Fibroblast of skin of back (primary cell): ENCODE measurements at regions not wholly inside any gene's neighbourhood (a gene's known extent, or its start where the extent isn't known, plus 50 kb on each side); places are given as distances from the start of the nearest gene placed in this dataset.

Experiments
- DNase-seq: peaks from one replicate; pipeline ENCODE4 v3.0.0-alpha.2; 2013

DNA sequence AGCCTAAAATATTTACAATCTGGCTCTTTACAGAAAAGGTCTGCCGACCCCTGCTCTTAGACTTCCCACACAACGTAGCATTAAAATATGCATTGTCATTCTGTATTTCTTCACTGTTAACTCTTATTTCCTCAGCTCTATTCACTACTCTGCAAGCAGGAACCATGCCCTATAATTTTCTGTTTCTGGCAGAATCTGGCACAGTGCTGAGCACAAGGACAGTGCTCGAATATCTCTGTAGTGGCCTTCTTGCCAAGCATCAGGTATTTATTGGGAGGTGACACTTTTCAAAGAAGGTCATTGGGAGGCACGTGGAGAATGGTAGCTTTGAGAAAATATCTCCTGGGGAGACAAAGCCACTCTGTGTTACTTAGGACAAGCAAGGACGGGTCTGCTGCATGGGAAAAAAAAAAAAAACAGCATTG, 77.9 kb downstream of the PSMG1 start:
- DNase-seq = no peak

DNA sequence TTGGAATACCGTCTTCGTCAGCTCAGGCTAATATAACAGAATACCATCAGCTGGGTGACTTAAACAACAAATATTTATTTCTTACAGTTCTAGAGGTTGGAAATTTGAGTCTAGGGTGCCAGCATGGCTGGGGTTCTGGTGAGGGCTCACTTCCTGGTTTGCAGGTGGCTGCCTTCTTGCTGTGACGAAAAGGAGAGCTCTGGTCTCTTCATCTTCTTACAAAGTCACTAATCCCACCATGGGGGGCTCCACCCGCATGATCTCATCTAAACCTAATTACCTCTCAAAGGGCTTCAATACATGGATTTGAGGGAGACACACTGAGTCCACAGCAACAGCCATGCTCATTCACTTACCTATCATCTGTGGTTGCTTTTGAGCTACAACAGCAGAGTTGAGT, 78.3 kb downstream of the PSMG1 start:
- no peak for DNase-seq

- peak; percentile 88 for DNase-seq
Observed at GRCh38 chr21:39103689-39104088, 79.6 kb downstream of the PSMG1 start.

DNA sequence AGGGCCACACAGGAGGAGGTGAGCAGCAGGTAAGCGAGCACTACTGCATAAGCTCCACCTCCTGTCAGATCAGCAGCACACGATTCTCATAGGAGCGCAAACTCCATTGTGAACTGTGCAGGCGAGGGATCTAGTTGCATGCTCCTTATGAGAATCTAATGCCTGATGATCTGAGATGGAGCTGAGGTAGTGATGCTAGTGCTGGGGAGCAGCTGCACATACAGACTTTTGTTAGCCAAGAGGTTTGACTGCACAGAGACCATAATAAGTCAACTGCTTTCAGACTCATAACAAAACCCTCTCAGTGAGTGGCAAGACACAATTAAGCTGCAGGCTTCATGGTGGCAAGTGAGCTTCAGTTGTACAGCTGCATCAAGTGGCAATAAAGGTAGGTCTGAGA, 83.4 kb downstream of the PSMG1 start:
- no peak for DNase-seq

GRCh38 chr21:39098696-39099200, 84.5 kb downstream of the PSMG1 start:
- DNase-seq = no peak

- no peak for DNase-seq
Observed at GRCh38 chr21:39097981-39098380, 85.3 kb downstream of the PSMG1 start.

DNA sequence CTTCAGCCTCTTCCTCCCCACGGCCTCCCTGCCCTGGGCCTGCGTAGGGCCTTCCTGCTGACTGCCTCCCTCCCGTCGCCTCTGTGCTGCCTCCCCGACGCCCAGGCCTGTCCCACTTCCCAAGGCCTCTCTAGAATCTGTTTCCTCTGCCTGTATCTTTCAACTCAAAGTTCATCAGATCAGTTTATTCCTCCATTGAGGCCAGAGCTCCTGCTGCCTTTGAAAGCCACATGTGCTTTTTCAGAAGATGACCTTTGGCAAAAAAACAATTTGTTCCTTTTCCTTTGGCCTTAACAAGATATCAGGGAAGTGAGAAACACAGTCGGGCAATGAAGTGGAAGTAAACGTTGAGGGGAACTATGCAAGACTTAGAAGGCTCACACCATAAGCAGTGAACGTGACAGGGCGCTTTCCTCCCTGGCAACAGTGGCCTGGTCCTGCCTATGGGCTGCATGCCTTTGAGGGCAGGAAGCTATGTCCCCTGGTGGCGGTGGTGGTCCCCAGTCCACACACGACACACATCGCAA, 85.9 kb downstream of the PSMG1 start:
- no peak for DNase-seq

DNA sequence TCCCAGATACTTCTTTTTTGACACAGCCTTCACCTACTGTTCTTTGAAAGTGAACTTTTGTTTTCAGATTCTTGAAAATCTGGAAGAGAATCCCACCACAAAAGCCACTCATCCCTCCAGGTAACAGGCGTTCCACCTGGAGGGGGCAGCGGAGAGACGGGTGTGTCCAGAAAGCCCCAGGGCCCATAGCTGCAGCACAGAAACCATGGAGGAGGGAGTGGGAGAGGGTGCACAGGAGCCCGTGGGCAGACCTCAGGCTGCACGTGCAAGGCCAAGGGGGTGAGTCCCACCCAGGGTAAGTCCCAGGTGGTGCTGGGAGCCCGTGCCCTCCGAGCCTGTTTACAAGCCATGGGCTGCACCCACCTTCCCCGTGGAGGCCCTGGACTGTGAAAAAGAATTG, 86.5 kb downstream of the PSMG1 start:
- DNase-seq = no peak

GRCh38 chr21:39095681-39096080, 87.6 kb downstream of the PSMG1 start:
- no peak for DNase-seq

DNA sequence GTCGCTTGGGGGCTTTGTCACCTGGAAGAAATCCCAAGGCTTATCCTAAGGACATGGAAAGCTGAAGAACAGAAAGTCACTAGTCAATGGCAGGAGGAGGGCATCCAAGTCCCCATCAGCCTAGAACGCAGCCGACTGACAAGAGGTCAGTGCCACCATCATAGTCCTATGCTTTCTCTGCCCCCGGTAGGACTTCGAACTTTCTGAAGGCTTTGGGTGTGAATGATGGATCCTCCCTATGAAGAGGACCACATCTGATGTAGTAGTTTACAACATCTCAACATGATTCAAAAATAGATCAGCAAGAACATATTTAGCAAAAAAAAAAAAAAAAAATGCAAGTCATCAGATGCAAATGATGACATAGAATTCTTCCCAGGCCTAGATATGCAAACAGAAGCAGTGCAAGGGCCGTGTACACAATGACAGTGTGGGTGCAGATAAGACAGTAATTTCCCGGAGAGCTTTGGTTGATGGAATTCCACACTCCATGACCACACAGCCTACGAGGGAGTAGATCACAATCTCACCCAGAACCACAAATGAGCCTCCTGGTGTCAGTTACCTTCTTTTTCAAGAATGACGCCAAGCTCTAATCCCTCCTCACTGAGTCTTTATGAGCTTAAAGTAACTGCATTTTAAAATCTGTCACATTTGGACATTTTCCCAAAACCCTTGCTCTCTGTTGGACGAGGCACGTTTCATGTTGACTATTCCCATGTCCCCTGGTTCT, 88.2 kb downstream of the PSMG1 start:
- peak; percentile 88 for DNase-seq

DNA sequence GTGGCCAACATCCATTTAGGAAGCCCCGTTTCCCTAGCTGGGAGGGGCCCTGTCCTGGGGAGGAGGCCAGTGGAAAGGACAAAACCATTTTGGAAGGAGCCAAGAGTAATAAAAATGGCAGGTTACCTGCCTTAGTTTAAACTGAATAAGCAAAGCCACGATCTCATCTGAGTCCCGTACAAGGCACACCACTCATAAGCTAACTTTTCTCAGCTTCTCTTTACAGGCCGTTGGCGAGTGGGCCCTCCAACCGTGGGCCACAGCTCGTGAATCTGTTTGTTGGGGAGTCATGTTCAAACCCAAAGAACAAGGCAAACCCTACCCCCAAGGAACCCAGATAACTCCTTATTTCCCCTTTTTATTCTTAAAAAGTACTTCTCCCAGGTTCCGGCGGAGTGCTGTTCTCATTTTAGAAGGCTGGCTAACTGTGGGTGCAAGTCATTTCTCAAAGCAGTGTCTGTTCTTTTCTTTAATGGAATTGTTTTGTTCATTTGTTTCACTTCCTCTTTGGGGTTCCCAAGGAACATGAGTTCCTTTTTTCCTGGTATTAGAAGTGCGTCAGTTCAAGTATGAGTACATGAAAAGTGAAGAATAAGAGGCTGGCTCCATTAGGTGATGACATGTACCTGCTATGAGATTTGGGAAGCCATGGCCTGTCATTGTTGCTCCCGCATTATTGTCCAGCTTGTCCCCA, 89.0 kb downstream of the PSMG1 start:
- no peak for DNase-seq

- DNase-seq = no peak
Observed at GRCh38 chr21:39093526-39093925, 89.7 kb downstream of the PSMG1 start.

DNA sequence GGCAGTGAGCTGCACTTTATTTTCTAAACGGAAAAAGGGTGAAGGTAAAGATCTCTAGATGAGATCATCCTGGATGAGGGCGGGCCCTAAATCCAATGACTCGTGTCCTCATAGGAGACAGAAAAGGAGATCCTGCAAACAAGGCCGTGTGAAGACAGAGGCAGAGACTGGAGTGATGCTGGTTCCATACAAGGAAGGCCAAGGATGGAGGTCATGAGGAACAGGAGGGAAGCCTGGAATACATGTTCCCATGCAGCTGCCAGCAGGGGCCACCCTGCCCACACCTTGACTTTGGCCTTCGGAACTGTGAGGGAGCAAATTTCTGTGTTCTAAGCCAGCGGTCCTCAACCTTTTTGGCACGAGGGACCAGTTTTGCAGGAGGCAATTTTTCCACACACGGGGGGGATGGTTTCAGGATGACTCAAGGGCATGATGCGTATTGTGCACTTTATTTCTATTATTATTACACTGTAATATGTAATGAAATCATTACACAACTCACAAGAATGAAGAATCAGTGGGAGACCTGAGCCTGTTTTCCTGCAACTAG, 94.3 kb downstream of the PSMG1 start:
- DNase-seq = peak; percentile 81

DNA sequence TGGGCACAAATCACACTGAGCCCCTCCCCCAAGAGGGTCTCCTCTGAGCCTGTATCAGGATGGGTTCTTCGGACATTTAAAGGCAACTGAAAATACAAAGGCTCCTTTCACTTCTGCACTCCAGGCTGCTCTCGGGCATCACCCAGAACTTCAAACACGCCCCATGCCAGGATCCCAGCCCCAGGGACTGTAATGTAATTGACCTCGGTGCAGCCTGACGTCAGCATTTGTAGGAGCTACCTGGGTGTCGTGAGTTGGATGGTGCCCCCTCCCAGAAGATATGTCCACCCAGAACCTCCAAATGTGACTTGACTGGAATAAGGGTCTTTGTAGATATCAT, 95.2 kb downstream of the PSMG1 start:
- DNase-seq = no peak

DNA sequence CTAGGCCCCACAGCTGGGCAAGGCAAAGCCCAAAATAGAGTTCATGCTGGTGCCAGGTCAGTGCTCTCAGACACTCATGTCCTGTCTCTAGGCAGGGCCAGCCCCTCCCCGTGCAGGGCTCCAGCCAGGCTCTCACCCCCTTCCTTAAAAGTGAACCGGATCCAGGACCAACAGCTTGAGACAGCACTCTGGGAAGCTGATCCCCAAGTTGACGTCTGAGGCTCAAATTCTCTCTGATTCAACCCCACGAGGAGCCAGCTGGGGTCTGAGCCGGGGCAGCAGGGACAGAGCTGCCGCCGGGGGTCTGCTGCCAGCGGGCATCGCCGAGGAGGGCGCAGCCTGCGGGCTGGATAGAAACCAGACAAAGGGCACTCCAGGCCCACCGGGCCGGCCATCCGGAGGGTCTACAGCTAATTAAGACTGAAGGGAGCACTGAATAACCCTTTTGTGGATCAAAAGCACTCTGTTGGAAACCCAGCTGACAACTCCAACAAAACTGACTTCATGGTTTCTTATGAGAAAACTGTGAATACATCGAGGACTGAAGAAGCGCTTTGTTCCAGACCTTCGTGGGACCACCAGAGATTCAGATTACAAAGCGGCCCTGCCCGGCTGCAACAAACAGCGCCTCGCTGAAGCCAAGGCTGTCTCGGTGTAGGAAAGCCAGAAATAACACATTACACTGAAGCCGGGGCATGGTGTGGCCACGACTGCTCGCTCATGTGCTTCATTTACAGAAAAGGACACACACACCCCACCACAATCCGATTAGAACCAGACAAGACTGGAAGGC, 95.8 kb downstream of the PSMG1 start:
- DNase-seq = no peak

DNA sequence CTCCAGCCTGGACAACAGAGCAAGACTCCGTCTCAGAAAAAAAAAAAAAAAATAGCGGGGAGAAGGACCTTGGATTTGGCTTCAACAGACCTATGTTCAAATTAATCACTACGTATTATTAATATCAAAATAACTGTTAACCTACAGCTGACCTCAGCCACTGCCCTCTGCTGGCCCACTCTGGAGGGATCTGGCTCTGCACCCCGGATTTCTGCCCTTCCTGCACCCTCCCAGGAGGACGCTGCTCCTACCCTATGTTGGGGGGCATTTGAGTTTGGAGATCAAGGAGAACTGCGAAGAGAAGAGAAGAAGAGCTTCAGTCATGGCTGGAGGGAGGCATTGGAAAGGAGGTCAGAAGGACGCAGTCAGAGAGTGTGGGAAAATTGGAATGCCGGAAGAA, 96.7 kb downstream of the PSMG1 start:
- no peak for DNase-seq

- DNase-seq = no peak
Observed at GRCh38 chr21:39085843-39086405, 97.3 kb downstream of the PSMG1 start.

DNA sequence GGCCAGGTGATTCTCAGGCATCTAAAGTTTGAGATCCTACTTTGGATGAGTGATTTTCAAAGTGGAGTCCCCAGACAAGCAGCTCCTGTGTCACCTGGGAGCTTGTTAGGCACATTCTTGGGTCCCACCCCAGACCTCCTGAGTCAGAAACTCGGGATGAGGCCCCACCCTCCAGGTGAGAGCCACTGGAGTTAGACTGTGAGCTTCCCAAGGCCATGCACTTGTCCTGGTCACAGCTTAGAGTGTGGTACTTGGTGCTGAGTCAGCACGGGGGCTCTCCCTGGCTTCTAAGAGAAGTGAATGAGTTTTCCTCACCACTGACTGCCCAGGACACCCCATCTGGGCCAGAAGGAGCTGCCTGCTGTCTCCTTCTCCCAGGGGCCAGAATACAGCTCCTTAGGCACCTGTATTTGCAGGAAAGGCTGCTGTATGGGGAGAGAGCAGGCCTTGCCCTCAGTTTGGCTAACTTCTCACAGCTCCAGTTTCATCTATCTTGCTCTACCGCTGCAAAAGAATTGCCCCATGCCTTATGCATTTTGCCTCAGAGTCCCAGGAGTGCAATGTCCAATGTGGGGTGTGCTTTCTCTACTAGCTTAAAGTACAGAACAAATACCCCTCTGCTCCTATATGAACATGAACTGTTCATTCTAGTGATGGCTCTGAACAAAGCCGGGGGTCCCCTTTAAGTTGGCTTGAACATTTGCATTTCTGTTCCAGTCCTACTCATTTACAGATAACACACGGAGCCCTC, 98.1 kb downstream of the PSMG1 start:
- DNase-seq = no peak

GRCh38 chr21:39084073-39084472, 99.2 kb downstream of the PSMG1 start:
- DNase-seq = no peak

- no peak for DNase-seq
Observed at GRCh38 chr21:39083377-39084008, 99.8 kb downstream of the PSMG1 start.

GRCh38 chr21:39082656-39083376, 100.4 kb downstream of the PSMG1 start:
- no peak for DNase-seq
